Stimulated activated CD4-positive, alpha-beta T cell treated with anti-CD3 and anti-CD28 coated beads, TNF-alpha, amount 100 ng/mL, for 1 hour (primary cell): ENCODE measurements at regions not wholly inside any gene's neighbourhood (a gene's known extent, or its start where the extent isn't known, plus 50 kb on each side); places are given as distances from the start of the nearest gene placed in this dataset.

Source experiments
- DNase-seq, 3 donors: peaks; one replicate each; pipeline ENCODE4 v3.0.0-alpha.2; 2020; ENCODE audit warnings: low read depth in 3 of 3, low spot score in 1 of 3

GRCh38 chr6:12421596-12421995 is 131.4 kb downstream of the EDN1 start:
- no peak for DNase-seq

- DNase-seq = no peak
Observed at GRCh38 chr6:12422848-12423247, 132.7 kb downstream of the EDN1 start.

- no peak for DNase-seq
Observed at GRCh38 chr6:12423832-12424231, 133.7 kb downstream of the EDN1 start.

- DNase-seq = no peak
Observed at GRCh38 chr6:12426121-12426520, 136.0 kb downstream of the EDN1 start.

GRCh38 chr6:12431023-12431422 is 140.9 kb downstream of the EDN1 start:
- DNase-seq = no peak

- DNase-seq = no peak
Observed at GRCh38 chr6:12436224-12436623, 146.1 kb downstream of the EDN1 start.

- DNase-seq = no peak
Observed at GRCh38 chr6:12436683-12437082, 146.5 kb downstream of the EDN1 start.

- no peak for DNase-seq
Observed at GRCh38 chr6:12439296-12439695, 149.1 kb downstream of the EDN1 start.

- DNase-seq = no peak
Observed at GRCh38 chr6:12440981-12441380, 150.8 kb downstream of the EDN1 start.

GRCh38 chr6:12442455-12442854 is 152.3 kb downstream of the EDN1 start:
- no peak for DNase-seq

GRCh38 chr6:12446394-12446793 is 156.2 kb downstream of the EDN1 start:
- DNase-seq = no peak

GRCh38 chr6:12449447-12449846 is 159.3 kb downstream of the EDN1 start:
- no peak for DNase-seq

GRCh38 chr6:12450467-12450866 is 160.3 kb downstream of the EDN1 start:
- DNase-seq = no peak

- DNase-seq = no peak
Observed at GRCh38 chr6:12456343-12456742, 166.2 kb downstream of the EDN1 start.

GRCh38 chr6:12457094-12457493 is 166.9 kb downstream of the EDN1 start:
- no peak for DNase-seq

- DNase-seq = no peak
Observed at GRCh38 chr6:12458558-12458957, 168.4 kb downstream of the EDN1 start.

- DNase-seq = no peak
Observed at GRCh38 chr6:12459945-12460661, 169.9 kb downstream of the EDN1 start.

- DNase-seq = no peak
Observed at GRCh38 chr6:12467706-12468670, 177.8 kb downstream of the EDN1 start.

- no peak for DNase-seq
Observed at GRCh38 chr6:12472601-12473038, 182.5 kb downstream of the EDN1 start.

GRCh38 chr6:12473494-12473893 is 183.3 kb downstream of the EDN1 start:
- no peak for DNase-seq

GRCh38 chr6:12474167-12475140 is 184.3 kb downstream of the EDN1 start:
- DNase-seq = no peak
